ENCODE measurements at regions not wholly inside any gene's neighbourhood (a gene's known extent, or its start where the extent isn't known, plus 50 kb on each side); places are given as distances from the start of the nearest gene placed in this dataset.
"Not testable (repeated sequence)": the region's sequence is repeated elsewhere in the genome, so short reads cannot be mapped to it uniquely, and the experiment has no call there.

- DNase-seq (ENCODE audit: low read depth in 2 of 2) = no peak
These were observed 164.3 kb upstream of the PABPC3 start for GRCh38 chr13:24931450-24932251.

GRCh38 chr13:24933106-24934023 lies 162.6 kb upstream of the PABPC3 start:
- DNase-seq (ENCODE audit: low read depth in 2 of 2) = not testable (repeated sequence)

DNA sequence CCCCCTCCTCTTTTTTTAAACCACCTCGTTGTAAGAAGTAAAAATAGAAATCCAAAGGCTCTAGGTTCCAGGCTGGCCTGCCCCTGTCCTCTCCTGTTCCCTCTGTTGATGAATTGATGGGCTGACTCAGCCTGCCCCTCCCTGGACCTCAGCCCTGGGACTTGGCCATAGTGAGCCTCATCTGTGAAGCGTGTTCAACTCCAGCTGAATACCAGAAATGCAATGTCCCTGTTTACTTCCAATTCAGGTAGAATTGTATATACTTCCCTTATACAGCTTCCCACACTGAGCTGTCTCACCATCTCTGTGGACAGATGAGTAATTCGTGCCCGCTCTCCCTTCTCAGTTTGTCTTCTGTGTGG lies 161.9 kb upstream of the PABPC3 start:
- DNase-seq (ENCODE audit: low read depth in 2 of 2) = not testable (repeated sequence)

DNA sequence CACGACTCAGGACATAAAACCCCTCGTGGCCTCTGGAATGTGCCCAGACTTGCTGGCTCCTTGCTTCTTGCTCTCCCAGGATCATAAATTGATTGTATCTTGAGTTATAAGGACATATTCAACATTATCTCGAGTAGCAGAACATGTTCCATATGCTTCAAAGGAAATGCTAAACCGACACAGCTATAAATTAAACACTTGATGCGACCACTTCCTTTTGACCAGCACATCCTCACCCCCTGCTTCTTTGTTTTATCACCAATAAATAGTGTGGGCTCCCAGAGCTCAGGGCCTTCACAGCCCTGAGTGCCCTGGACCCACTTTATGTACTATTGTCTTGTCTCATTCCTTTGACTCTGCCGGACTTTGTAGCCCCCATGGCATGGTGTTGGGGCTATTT lies 157.0 kb upstream of the PABPC3 start:
- DNase-seq (ENCODE audit: low read depth in 2 of 2) = no peak

DNA sequence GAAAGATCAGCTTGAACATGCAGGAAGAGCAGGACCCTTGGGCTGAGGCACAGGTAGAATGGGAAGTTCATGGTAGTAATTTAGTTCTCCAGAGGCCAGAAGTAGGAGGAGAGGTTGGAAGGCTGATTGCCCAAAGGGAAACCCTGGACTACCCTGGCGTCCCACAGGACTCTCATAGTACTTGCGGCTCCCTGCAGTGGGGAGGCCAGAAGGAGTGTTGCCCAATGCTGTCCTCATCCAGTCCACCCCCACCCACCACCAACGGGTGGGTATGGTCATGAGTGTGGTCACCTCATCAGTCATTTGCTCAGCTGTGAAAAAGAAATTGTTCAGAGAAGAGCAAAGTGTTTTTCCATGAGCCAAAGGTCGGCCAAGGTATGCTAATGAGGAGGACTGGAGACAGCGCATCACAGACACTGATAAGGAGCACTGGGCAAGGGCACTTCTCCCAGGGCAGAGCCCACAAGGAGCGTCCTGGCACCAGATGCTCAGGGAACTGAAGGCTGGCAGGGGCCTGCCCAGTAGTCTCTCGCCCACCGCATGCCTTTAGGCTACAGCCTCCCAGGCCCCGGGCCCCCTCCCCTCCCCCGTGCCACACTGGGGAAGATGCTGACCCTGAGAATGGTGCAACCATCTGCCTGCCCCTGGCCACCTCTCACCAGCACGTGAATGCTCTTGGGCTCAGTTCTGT lies 154.8 kb upstream of the PABPC3 start:
- DNase-seq (ENCODE audit: low read depth in 2 of 2) = not testable (repeated sequence)

DNA sequence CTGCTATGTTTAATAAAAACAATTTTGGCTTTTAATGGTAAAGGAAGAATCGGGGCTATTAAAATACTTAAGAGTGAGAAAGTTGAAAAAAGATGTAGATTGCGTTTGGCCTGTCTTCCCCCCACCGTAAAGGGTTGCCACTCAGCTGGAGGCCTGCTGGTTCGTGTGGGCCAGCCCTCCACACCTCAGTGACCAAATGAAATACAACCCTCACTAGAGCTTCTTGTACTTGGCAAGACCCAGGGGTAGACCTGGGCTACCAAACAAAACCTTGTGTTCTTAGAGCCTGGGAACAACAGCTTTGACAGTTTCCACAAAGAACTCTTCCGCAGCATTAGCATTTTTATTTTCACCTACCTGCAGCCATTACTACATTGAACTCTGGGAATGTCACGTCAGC lies 152.8 kb upstream of the PABPC3 start:
- no peak for DNase-seq (ENCODE audit: low read depth in 2 of 2)

GRCh38 chr13:24944073-24944472 lies 151.9 kb upstream of the PABPC3 start:
- DNase-seq (ENCODE audit: low read depth in 2 of 2) = not testable (repeated sequence)

DNA sequence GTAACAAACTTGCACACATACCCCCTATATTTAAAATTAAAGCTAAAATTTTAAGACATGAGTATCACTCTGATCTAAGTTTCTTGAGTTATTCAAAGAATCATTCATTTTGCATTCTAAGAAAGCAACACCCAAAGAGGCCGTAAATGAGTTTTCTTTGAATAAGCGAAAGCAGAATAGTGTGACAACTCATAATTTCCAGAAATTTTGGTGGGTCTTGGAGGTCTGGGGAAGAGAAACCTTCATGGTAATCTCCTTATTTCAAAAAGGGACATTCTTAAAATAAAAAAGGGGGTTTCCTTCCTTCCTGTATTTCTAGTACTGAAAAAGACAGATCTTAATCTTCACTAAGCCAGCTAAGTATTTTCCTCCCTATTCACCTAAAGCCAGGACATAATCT lies 147.0 kb upstream of the PABPC3 start:
- not testable (repeated sequence) for DNase-seq (ENCODE audit: low read depth in 2 of 2)

- not testable (repeated sequence) for DNase-seq (ENCODE audit: low read depth in 2 of 2)
These were observed 145.3 kb upstream of the PABPC3 start for GRCh38 chr13:24950611-24951010.

GRCh38 chr13:24967970-24968369 lies 128.0 kb upstream of the PABPC3 start:
- DNase-seq (ENCODE audit: low read depth in 2 of 2) = not testable (repeated sequence)

GRCh38 chr13:24968416-24968815 lies 127.5 kb upstream of the PABPC3 start:
- DNase-seq (ENCODE audit: low read depth in 2 of 2) = not testable (repeated sequence)

DNA sequence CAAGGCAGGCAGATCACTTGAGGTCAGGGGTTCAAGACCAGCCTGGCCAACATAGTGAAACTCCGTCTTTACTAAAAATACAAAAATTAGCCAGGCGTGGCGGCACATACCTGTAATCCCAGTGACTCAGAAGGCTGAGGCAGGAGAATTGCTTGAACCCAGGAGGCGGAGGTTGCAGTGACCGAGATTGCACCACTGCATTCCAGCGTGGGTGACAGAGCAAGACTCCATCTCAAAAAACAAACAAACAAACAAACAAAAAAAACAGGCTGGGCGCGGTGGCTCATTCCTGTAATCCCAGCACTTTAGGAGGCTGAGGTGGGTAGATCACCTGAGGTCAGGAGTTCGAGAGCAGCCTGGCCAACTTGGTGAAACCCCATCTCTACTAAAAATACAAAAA lies 122.8 kb upstream of the PABPC3 start:
- DNase-seq (ENCODE audit: low read depth in 2 of 2) = not testable (repeated sequence)

DNA sequence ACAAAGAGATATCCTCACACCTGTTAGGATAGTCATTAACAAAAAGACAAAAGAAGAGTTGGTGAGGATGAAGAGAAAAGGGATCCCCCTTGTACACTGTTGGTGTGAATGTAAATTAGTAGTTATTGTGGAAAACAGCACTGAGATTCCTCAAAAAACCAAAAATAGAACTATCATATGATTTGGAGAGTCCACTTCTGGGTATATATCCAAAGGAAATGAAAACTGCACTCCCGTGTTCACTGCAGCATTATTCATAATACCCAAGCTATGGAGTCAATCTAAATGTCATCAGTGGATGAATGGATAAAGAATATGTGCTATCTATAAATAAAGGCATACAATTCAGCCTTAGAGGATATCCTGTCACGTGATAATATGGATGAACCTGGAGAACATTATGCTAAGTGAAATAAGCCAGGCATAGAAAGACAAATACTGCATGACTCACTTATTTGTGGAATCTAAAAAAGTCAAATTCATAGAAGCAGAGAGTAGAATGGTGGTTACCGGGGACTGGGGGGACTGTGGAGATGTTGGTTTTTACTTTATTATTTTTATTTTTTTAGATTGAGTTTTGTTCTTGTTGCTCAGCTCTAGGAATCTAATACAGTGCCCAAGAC lies 114.6 kb upstream of the PABPC3 start:
- DNase-seq (ENCODE audit: low read depth in 2 of 2) = not testable (repeated sequence)

DNA sequence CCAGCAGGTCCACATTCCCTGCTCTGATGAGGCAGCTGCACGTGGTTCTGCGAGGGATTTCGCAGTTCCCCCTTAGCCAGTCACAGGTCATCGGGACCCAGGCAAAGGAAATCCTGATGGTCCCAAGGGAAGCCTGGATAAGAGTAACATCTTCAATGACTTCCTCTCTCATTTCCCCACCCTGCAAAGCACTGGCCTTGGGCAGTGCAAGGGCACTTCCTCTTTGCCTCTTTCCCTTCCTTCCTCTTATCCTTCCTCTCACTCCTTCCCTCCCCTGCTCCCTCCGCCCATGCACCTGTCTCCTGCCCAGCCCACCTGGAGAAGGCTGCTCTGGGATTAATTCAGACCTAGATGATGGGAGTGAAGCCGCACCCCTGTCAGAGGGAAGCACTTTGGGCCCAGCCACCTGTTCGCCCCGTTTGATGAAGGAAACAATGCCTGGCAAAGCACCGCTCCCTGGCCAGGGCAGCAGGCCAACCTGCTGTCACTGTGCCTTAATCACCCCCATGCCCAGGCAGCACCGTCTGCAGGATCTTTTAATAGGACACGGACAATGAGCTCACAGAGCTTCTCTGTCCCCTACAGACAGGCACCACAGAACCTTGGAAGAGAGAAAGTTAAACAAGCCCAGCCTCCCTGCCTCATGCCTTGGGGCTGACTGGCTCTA lies 113.5 kb upstream of the PABPC3 start:
- no peak for DNase-seq (ENCODE audit: low read depth in 2 of 2)

- no peak for DNase-seq (ENCODE audit: low read depth in 2 of 2)
These were observed 112.8 kb upstream of the PABPC3 start for GRCh38 chr13:24983094-24983493.

- DNase-seq (ENCODE audit: low read depth in 2 of 2) = no peak
These were observed 111.8 kb upstream of the PABPC3 start for GRCh38 chr13:24984134-24984533.

DNA sequence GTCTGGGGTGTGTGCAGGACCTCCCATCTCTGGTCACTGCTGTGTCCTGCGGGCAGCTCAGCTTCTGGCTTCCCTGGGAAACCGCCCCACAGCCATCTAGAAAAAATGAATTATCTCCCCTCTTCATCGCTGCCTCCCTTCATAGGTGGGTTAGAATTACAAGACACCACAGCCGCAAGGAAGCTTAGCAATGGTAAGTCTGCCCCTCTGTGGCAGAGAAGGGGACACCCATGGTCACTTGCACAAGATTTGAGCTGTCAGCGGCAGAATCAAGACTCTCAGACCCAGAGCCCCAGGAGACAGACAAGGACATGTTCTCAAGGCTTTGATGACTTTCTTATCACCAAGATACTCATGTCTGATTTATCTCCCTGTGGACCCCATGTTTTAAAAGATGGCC lies 110.8 kb upstream of the PABPC3 start:
- no peak for DNase-seq (ENCODE audit: low read depth in 2 of 2)

GRCh38 chr13:24985896-24986295 lies 110.0 kb upstream of the PABPC3 start:
- no peak for DNase-seq (ENCODE audit: low read depth in 2 of 2)

DNA sequence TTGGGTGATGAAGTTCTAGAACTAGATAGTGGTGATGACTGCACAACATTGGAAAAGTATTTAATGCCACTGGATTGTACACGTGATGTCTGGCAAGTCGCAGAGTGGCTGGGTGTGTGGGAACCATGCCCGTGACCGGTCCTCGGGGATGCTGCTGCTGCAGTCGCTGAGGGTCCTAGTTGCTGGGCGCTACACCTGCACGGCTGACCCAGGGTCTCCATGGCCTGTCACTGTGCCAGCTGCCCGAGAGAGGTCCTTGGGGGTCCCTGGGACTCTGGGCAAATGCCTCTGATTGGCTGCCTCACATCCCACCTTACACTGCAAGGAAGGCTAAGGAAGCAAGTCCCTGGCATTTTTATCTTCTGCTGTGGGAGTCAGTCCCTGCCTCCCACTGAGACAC lies 109.1 kb upstream of the PABPC3 start:
- DNase-seq (ENCODE audit: low read depth in 2 of 2) = no peak

- not testable (repeated sequence) for DNase-seq (ENCODE audit: low read depth in 2 of 2)
These were observed 106.0 kb upstream of the PABPC3 start for GRCh38 chr13:24989959-24990358.

DNA sequence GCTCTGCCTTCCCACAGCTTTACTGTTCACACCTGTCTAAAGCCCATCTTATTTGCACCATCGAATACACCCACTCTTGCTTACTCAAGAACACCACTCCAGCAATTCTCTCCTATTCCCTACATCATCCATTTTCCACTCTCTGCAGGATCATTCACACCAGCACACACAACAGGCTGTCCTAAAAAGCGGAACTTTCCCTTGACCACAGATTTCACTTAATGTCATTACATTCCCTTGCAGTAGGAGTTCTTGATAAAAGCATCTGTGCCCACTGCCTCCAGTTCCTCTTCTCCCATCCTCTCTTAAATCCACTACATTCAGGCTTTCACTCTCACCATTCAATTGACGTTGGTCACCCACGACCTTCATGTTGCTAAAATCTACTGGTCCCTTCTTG lies 103.0 kb upstream of the PABPC3 start:
- DNase-seq (ENCODE audit: low read depth in 2 of 2) = not testable (repeated sequence)

Measured in stimulated activated CD8-positive, alpha-beta memory T cell treated with anti-CD3 and anti-CD28 coated beads, Interleukin-15, amount 100 ng/mL, for 4 hours (primary cell).